Ascending aorta (tissue), 2 donors: ENCODE measurements at regions not wholly inside any gene's neighbourhood (a gene's known extent, or its start where the extent isn't known, plus 50 kb on each side); places are given as distances from the start of the nearest gene placed in this dataset.

Source experiments
- DNase-seq, 2 donors: peaks; one replicate each; pipeline ENCODE4 v3.0.0-alpha.2; 2019; ENCODE audit warnings: low spot score in 2 of 2
- H3K27ac ChIP-seq, 2 donors: fragments of 200-600 bp; sonication (generic); one replicate each; pipeline ENCODE4 v1.5.1; 2016 to 2017; ENCODE audit warnings: mild to moderate bottlenecking in 1 of 2
- H3K27me3 ChIP-seq: fragments of 200-600 bp; sonication (generic); one replicate; pipeline ENCODE4 v1.5.1; 2017
- H3K36me3 ChIP-seq, 2 donors: fragments of 200-600 bp; sonication (generic); one replicate each; pipeline ENCODE4 v1.5.1; 2016
- H3K4me1 ChIP-seq, 2 donors: fragments of 200-600 bp; sonication (generic); one replicate each; pipeline ENCODE4 v1.5.1; 2016 to 2017; ENCODE audit warnings: mild to moderate bottlenecking in 1 of 2
- H3K4me3 ChIP-seq, 2 donors: fragments of 200-600 bp; sonication (generic); one replicate each; pipeline ENCODE4 v1.5.1; 2016 to 2017; ENCODE audit warnings: mild to moderate bottlenecking in 1 of 2
- H3K9me3 ChIP-seq, 2 donors: fragments of 200-600 bp; sonication (generic); one replicate each; pipeline ENCODE4 v1.5.1; 2016
- CTCF ChIP-seq, 3 experiments: fragments of 200-600 bp in 2 of 3; fragments of 450-650 bp in 1 of 3; sonication (generic) in 2 of 3; IDR thresholded peaks; one replicate each; pipeline ENCODE4 v1.5.1; 2016 to 2019; ENCODE audit warnings: antibody characterized with exemption in 3 of 3, mild to moderate bottlenecking in 1 of 3, moderate library complexity in 1 of 3
- intact Hi-C: fragments of 100-400 bp; cut with DNase I; formaldehyde crosslinking; loops from one replicate; pipeline ENCODE4 v1.15.1; 2023

GRCh38 chr15:70192041-70192440 is 94.3 kb upstream of the TLE3 start:
- no peaks in the 10 kb centered on the region for H3K36me3 ChIP-seq

GRCh38 chr15:70190965-70191364 is 93.2 kb upstream of the TLE3 start:
- Histone ChIP-seq H3K4me1 (peaks cover 2 to 12% of the 10 kb centered on the region in 2 donors), H3K9me3 (no peaks in the 10 kb centered on the region), H3K27me3 (no peaks in the 10 kb centered on the region), H3K27ac (no peak overlapping the region), H3K4me3 (no peak overlapping the region), H3K36me3 (no peaks in the 10 kb centered on the region)
- no peak for DNase-seq
- intact Hi-C loops = no loop called here
- TF ChIP-seq CTCF (IDR thresholded peaks at IDR 0.05) = no peak

More at GRCh38 chr15:70192041-70192440, 94.3 kb upstream of the TLE3 start:
- Histone ChIP-seq H3K27me3 (no peaks in the 10 kb centered on the region), H3K9me3 (no peaks in the 10 kb centered on the region), H3K4me1 (peaks cover 4 to 20% of the 10 kb centered on the region in 2 donors), H3K27ac (no peak overlapping the region), H3K4me3 (no peak overlapping the region)
- DNase-seq = no peak
- intact Hi-C loops = no loop called here
- TF ChIP-seq CTCF (IDR thresholded peaks at IDR 0.05) = no peak

DNA sequence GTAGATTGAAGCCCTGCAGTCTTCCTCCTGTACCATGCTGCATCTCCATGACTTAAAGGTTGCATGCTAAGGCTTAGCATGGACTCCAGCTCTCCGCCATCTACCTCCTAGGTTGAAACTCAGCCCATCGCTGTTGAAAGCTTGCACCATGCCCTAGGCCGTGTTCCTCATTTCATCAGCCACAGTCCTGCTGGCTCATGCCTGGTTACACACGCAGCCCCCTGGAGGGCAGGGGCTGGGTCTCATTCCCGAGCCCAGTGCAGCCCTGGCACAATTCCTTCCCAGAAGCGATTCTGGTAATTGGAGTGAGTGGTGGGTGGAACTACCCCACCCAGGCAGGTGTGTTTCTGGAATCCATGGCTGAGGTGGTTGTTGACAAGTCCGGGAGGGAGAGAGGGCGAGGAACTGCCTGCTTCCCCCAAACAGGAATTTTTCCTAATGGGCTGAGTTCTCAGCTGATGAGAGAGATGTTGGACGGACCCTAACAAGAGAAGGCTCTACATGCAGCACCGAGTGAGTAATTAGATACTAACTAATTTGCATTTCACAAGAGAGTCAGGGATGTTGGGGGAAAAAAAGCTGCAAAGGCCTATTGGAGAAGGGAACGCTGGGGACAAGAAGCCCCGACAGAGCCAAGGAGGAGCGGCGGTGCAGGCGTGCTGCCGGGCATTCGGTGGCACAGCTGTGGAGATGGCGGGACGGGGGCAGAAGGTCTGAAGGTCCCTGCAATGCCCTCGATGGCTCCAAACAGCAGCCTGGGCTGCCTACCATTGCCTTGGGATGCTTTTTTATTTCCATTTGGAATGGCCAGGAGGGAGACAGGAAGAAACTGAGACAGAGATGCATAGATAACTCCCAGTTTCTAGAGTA is 92.3 kb upstream of the TLE3 start:
- Histone ChIP-seq H3K36me3 (no peaks in the 10 kb centered on the region), H3K9me3 (no peaks in the 10 kb centered on the region), H3K27me3 (no peaks in the 10 kb centered on the region), H3K27ac (no peak overlapping the region), H3K4me3 (no peak overlapping the region), H3K4me1 (peaks cover 0 to 5% of the 10 kb centered on the region in 2 donors)
- DNase-seq = no peak
- intact Hi-C loops = no loop called here
- no peak for TF ChIP-seq CTCF (IDR thresholded peaks at IDR 0.05)

DNA sequence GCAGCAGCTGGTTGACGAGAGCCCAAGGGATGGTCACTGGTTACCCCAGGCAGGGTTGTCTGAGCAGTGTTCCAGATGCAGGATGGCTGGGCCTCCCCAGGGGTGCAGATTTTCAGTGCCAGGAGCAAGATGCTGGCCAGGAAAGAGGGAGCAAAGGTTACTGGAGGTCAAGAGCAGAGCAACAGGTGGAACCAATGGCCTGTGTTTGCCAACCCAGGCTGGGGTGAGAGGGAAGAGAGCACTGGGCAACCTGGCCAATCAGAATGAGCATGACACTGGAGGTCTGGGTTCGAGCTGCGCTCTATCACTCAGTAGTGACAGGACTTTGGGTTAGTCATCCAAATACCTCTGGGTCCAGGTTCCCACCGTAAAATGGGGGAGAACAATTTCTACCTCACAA is 90.6 kb upstream of the TLE3 start:
- no peaks in the 10 kb centered on the region for H3K36me3 ChIP-seq
- no peak overlapping the region for H3K4me3 ChIP-seq
- H3K4me1 ChIP-seq = no peaks in the 10 kb centered on the region
- H3K27me3 ChIP-seq = no peaks in the 10 kb centered on the region
- intact Hi-C loops = no loop called here
- no peaks in the 10 kb centered on the region for H3K9me3 ChIP-seq
- no peak for DNase-seq
- no peak overlapping the region for H3K27ac ChIP-seq
- TF ChIP-seq CTCF (IDR thresholded peaks at IDR 0.05) = no peak

- no peaks in the 10 kb centered on the region for H3K4me1 ChIP-seq
- no peak for DNase-seq
- intact Hi-C loops = no loop called here
- H3K9me3 ChIP-seq = no peaks in the 10 kb centered on the region
- no peaks in the 10 kb centered on the region for H3K36me3 ChIP-seq
- TF ChIP-seq CTCF (IDR thresholded peaks at IDR 0.05) = no peak
- H3K27me3 ChIP-seq = no peaks in the 10 kb centered on the region
- no peak overlapping the region for H3K27ac ChIP-seq
- no peak overlapping the region for H3K4me3 ChIP-seq
These were observed 89.6 kb upstream of the TLE3 start for GRCh38 chr15:70187331-70187730.
